Natural killer cell treated with Interleukin-12 subunit alpha and Interleukin-12 subunit beta and Interleukin-15 and Interleukin-18, amount 100 ng/mL, for 72 hours (primary cell): ENCODE measurements at regions not wholly inside any gene's neighbourhood (a gene's known extent, or its start where the extent isn't known, plus 50 kb on each side); places are given as distances from the start of the nearest gene placed in this dataset.
"Not testable (repeated sequence)": the region's sequence is repeated elsewhere in the genome, so short reads cannot be mapped to it uniquely, and the experiment has no call there.

Source experiments
- ATAC-seq, 2 donors: fragments of 150-1000 bp; cut with Tn5 transposase in 1 of 2; sonication (Bioruptor Pico), chemical (Tn5 transposase) in 1 of 2; 2 replicates each; pipeline ENCODE4 v1.10.0; 2021
- DNase-seq: peaks from one replicate; pipeline ENCODE4 v3.0.0; 2022; ENCODE audit warnings: low spot score
- H3K27ac Mint-ChIP-seq, 2 donors: 1 replicate in 1 of 2; 2 replicates in 1 of 2; pipeline ENCODE4 v1.8.0; 2022; ENCODE audit warnings: mixed read lengths in 2 of 2, mild to moderate bottlenecking in 1 of 2, moderate library complexity in 1 of 2
- H3K27me3 Mint-ChIP-seq, 2 donors: 1 replicate in 1 of 2; 2 replicates in 1 of 2; pipeline ENCODE4 v1.8.0; 2022; ENCODE audit warnings: mixed read lengths in 2 of 2
- H3K36me3 Mint-ChIP-seq: one replicate; pipeline ENCODE4 v1.8.0; 2022; ENCODE audit warnings: mixed read lengths
- H3K4me1 Mint-ChIP-seq, 2 donors: 1 replicate in 1 of 2; 2 replicates in 1 of 2; pipeline ENCODE4 v1.8.0; 2022; ENCODE audit warnings: low read depth in 2 of 2, mixed read lengths in 2 of 2, mild to moderate bottlenecking in 1 of 2
- H3K4me3 Mint-ChIP-seq: one replicate; pipeline ENCODE4 v1.8.0; 2022; ENCODE audit warnings: mixed read lengths
- H3K9me3 Mint-ChIP-seq: 2 replicates; pipeline ENCODE4 v1.8.0; 2022; ENCODE audit warnings: mixed read lengths

DNA sequence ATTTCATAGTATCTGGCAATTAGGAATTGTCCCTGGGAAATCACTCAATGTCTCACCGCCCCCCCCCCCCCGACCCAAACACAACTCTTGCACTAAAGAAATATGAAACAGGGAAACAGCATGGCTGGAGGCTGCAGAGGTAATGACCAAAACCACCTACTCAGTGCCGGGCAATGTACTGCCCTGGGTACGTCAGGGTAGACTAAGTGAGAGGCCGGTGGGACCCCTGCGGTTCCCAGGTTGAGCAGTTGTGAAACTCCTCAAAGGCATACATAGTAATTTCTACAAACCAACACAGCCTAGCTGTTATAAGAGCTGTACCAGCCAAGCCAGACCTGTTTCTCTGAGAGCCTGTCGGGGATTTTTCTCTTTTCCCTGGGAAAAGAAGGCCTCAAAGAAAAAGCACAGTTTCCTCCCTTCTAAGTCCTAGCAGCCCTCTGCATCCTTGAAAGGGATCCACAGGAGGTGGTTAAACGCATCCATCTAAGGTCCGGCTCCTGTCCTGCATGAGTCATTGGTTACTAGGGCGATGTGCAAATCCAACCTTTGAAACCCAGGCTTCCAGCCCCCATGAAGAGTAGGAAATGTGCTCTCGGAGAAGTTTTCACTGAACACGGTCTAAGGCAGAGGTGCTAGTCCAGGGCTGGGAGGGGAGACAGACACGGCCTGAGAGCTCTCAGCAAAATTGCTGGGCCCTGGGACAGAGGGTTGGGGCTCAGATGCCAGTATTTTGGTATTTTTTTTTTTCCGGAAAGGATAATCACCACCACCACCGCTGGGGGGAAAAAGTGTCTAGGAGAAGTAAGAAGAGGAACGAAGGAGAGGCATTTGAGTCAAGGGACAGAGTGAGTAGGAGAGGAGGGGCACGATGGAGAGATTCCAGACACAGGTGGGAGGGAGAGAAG lies 172.8 kb downstream of the ATP6V0E2 start:
- not testable (repeated sequence) for H3K4me3 Mint-ChIP-seq
- peak in 1 of 2 donors; percentile 53 for ATAC-seq

DNA sequence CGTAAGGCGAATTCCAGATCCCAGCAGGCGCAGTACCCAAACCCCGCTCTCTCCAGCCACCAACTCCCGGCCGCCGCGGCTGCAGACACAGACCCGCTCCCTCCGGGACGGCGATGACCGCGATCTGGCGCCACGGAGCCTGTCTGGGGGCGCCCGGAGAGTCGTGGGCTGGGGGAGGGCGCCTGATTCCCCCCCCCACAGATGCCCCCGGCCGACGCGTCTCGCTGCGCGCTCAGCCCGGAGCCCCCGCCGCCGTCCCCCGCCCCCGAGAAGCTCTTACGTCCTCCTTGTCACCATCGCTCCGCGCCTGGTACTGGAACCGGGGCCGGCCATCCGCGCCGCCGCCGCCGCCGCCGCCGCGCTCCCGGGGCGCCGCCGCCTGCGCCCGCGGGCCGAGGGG lies 173.6 kb downstream of the ATP6V0E2 start:
- H3K9me3 Mint-ChIP-seq, H3K27ac Mint-ChIP-seq, DNase-seq, H3K4me1 Mint-ChIP-seq, H3K36me3 Mint-ChIP-seq, H3K4me3 Mint-ChIP-seq: not testable (repeated sequence)
- peak in 1 of 2 donors; percentile 8 for ATAC-seq
- H3K27me3 Mint-ChIP-seq: peaks cover 15 to 23% of the 10 kb centered on the region in 2 donors

More for the DNA sequence above, 172.8 kb downstream of the ATP6V0E2 start:
- H3K27ac Mint-ChIP-seq, DNase-seq, H3K4me1 Mint-ChIP-seq, H3K9me3 Mint-ChIP-seq, H3K36me3 Mint-ChIP-seq: not testable (repeated sequence)
- peaks cover 15 to 23% of the 10 kb centered on the region in 2 donors for H3K27me3 Mint-ChIP-seq

DNA sequence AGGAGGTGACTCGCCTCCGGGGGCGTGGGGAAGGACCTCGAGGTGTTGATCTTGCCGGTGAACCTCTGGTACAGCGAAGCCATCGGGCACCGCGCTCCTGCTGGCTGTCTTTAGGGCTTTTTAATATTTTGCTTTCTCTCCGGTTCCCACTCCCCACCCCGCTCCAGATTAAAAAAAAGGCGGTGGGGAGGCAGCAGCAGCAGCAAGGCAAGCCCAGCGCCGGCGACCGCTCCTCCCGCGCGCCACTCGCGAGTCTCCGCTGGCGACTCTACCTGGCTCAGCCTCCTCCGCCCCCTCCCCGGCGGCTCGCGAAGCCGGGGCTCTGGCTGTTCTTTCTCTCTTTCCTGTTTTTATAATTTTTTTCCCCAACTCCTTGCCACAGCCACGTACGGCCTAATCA lies 174.0 kb downstream of the ATP6V0E2 start:
- H3K36me3 Mint-ChIP-seq, H3K27ac Mint-ChIP-seq, H3K4me1 Mint-ChIP-seq, ATAC-seq, H3K9me3 Mint-ChIP-seq, DNase-seq: not testable (repeated sequence)
- Mint-ChIP-seq H3K4me3 (peak overlapping the region; percentile 32), H3K27me3 (peaks cover 15 to 23% of the 10 kb centered on the region in 2 donors)

DNA sequence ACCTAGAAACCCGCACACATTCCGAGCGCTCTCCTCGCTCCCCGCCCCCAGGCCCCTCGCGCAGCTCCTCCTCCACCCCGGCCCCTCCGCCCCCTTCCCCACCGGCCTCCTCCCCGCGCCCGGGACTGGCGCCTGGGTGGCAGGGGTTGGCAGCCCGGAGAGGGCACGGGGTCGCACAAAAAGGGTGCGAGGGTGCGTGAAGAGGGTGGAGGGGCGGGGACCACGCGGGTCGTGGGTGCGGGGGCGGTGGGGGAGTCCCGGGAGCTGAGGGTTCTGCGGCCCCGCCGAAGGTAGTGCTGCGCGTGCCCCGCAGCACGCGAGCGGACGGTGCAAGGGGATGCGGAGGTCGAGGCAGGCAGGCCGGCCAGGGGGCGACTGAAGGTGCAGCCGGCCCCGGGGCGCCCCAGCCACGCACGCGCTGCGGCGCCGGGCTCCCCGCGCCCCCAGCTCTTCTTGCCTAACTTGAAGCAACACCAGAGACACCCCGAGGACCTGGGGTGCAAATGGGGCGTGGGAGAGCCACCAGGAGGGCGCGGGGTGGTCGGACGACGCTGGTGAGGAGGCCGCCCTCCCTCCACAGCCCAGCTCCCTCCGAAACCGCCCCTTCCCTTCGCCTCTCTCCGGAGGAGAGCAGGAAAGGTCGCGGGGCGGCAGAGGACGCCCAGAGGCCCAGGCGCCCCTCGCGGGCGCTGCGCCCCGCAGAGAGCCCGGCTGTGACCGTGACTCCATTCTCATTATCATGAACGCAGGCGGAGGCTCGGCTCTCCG lies 174.7 kb downstream of the ATP6V0E2 start:
- peaks cover 16 to 22% of the 10 kb centered on the region in 2 donors for H3K27me3 Mint-ChIP-seq
- H3K36me3 Mint-ChIP-seq, H3K27ac Mint-ChIP-seq, H3K4me3 Mint-ChIP-seq, DNase-seq, H3K9me3 Mint-ChIP-seq, H3K4me1 Mint-ChIP-seq: not testable (repeated sequence)
- peak; percentile 15 to 59 for ATAC-seq

DNA sequence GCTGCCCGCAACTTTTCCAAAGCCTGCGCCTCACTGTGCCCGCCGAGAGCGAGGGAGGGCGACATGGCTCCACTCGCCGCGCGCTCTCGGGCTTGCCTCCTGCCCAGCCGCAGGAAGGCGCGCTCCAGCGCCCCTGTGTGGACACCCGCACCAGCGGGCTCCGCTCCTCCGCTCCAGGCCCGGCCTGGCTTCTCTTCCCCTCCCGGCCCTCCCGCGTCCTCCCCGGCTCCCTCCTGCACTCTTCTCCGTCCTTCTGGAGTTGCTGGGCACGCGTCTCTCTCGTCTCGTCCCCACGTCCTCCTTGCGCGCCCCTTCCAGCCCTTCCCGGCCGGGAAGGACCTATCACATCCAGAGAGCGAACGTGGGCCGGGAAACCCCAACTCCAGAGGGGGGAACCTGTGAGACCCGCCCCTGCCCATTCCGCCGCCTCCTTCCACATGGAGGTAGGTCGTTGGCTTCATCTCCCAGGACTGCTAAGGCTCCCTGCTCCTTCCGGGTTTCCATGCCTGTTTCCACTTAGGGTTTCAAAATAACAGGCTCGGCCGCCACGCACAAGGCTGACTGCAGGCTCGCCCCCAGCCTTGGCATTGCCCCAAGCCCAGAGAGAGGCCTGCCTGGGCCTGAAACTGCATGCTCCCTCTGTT lies 175.4 kb downstream of the ATP6V0E2 start:
- peaks cover 17 to 23% of the 10 kb centered on the region in 2 donors for H3K27me3 Mint-ChIP-seq
- H3K4me3 Mint-ChIP-seq: peak overlapping the region; percentile 44
- not testable (repeated sequence) for H3K9me3 Mint-ChIP-seq, H3K36me3 Mint-ChIP-seq, H3K4me1 Mint-ChIP-seq, DNase-seq, H3K27ac Mint-ChIP-seq
- peak; percentile 57 to 83 for ATAC-seq

DNA sequence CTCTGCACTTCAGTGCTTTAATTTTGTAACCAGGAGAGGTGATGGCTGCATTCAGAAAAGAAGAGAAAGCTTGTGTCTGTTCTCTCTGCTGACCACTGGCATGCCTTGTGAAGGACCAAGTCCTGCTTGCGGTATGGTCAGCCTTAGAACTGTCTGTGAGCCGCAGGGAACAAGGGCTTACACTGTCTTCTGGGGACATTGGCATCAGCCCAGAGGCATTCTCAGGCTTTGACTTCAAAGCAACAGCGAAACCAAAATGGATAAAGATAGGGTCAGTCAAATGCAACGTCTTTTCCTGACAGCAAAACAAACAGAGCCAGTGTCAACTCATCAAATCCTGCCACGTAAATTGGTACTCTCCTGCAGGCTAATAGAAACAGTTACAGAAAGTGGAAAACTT lies 179.6 kb downstream of the ATP6V0E2 start:
- peaks cover 14 to 32% of the 10 kb centered on the region in 2 donors for H3K27me3 Mint-ChIP-seq
- not testable (repeated sequence) for DNase-seq, H3K4me1 Mint-ChIP-seq, H3K36me3 Mint-ChIP-seq, ATAC-seq, H3K9me3 Mint-ChIP-seq, H3K27ac Mint-ChIP-seq, H3K4me3 Mint-ChIP-seq

DNA sequence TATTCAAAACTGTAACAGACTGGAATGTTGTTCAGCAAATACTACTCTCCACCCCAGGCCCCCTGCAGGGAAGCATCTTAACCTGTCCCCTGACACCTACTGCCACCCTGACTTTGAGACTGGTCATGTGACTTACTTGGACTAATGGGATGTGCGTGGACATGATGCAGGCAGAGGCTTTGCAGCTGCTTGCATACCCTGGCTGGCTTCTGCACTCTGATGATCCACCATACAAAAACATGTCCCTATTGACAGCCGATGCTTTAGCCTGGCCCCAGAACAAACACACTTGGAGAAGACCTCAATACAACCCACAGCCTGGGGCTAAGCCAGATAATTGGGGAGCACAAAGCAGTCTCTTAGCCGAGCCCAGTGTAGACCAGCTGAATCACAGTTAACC lies 180.5 kb downstream of the ATP6V0E2 start:
- not testable (repeated sequence) for H3K27ac Mint-ChIP-seq

DNA sequence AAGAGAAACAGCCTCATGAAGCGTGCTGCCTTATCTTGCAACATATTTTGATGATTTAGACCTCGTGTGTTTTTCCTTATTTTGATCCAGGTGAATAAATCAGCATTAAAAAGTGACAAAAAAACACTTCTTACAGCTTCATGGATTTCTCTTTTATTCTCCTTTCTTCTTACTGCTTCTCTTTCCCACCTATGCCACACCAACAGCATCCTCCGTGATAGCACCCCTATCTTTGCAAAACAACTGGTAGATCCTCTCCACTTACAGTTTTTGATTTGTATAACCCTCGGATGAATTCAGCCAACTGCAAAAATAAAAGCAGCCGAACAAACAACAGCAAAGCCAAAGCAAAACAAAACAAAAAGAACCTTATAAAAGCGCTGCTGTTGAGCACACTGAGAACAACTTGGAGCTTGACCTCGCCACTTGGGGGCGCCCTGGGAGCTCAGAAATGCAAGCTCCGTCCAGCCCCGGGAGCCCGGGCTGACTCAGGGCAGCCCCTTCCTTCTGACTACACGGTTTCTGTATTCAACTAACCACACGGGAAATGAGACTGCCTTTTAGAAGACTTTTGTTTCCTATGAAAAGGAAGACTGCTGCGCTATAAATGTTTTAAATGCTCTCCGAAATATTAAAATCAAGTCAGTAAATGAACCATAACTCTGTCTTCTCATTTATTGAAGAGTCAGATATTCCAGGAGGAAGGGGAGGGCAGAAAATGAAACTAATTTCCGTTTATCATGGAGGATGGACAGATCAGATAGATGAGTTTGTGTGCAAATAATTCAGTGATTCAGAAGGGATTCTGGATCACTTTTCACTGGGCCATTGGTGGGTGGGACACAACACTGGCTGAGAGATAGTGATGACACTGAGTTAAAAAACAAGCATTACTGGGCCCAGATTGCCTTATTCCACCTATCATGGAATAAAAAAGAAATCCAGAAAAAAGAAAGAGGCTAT lies 186.8 kb downstream of the ATP6V0E2 start:
- H3K9me3 Mint-ChIP-seq, H3K27ac Mint-ChIP-seq, H3K4me1 Mint-ChIP-seq, H3K4me3 Mint-ChIP-seq, H3K27me3 Mint-ChIP-seq, H3K36me3 Mint-ChIP-seq: not testable (repeated sequence)
- DNase-seq (peak; percentile 88), ATAC-seq (peak; percentile 97 to 98)

More for the DNA sequence above, 180.5 kb downstream of the ATP6V0E2 start:
- H3K9me3 Mint-ChIP-seq, H3K4me3 Mint-ChIP-seq, ATAC-seq, H3K4me1 Mint-ChIP-seq, DNase-seq, H3K36me3 Mint-ChIP-seq: not testable (repeated sequence)
- H3K27me3 Mint-ChIP-seq: peaks cover 12 to 29% of the 10 kb centered on the region in 2 donors

DNA sequence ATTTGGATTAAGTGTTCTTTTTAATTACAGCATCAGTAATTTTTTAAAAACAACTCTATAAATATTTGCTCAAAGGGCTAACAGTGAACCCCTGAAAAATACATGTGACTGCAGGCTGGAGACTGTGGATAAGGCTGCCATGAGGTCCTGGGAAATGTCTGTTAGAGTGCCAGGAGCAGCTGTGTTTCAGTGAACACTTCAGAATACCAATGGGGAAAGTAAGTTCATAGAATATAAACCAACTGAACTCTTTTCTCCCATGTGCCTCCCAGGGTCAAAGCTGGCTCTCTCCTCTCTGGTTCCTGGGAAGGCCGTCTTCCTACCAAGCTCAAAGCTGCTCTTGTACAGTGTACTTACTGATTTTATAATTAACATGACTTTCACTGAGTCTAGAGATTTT lies 189.4 kb downstream of the ATP6V0E2 start:
- H3K27me3 Mint-ChIP-seq, H3K27ac Mint-ChIP-seq, ATAC-seq, H3K9me3 Mint-ChIP-seq, H3K36me3 Mint-ChIP-seq, DNase-seq, H3K4me1 Mint-ChIP-seq, H3K4me3 Mint-ChIP-seq: not testable (repeated sequence)

DNA sequence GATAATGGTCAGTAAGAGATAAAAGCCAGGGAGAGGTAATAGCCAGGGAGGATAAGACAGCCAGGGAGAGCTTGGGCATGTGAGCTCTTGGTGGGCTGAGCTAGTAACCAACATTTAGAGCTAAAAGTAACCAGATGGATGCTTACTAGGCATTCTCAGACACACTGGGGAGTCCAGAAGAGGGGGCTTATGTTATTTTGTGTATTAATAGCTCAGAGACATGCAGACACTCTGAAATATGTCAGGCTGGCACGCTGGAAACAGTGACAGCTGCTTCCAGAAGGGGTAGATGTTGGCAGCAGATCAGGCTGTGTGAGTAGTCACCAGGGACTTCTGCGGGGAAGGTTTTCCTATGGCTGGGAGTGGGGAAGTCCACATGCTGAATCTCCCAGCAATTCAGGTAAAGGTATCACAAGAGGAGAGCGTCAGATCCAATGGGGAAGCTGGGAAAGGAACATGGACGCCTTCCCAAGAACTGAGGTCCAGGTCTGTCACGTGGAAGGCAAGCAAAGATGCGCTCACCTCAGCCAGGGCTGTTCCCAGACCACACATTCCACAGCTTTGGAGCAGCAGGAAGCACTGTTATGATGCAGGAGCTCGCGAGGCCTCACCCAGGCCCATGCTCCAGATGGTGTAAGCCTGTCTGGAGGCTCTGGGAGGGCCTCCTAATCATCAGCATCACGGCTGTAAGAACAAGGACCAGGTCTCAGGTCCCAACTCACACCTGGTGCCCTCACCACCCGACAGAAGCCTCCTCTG lies 196.0 kb downstream of the ATP6V0E2 start:
- H3K27ac Mint-ChIP-seq, H3K4me1 Mint-ChIP-seq, DNase-seq, ATAC-seq, H3K36me3 Mint-ChIP-seq, H3K27me3 Mint-ChIP-seq, H3K4me3 Mint-ChIP-seq, H3K9me3 Mint-ChIP-seq: not testable (repeated sequence)

DNA sequence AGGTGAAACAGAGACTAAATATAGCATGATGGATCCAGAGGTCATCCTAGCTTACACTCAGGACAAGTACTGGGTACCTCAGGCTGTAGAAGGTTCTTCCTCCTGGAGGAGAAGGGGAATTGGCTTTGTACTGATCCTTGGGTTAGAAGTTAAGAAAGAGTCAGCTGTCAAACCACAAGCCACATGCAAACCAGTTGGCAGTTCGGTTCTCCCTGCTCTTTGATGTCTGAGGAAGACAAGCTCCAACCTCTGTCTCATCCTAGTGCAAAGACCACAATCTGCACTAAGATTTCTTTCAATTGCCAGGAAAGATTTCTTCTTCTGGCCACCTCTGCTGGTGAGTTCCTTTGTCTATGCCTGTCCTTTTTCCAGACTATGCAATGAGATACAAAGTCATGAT lies 203.8 kb downstream of the ATP6V0E2 start:
- not testable (repeated sequence) for H3K27me3 Mint-ChIP-seq, H3K9me3 Mint-ChIP-seq, H3K4me3 Mint-ChIP-seq, DNase-seq, H3K36me3 Mint-ChIP-seq, H3K4me1 Mint-ChIP-seq, H3K27ac Mint-ChIP-seq, ATAC-seq

DNA sequence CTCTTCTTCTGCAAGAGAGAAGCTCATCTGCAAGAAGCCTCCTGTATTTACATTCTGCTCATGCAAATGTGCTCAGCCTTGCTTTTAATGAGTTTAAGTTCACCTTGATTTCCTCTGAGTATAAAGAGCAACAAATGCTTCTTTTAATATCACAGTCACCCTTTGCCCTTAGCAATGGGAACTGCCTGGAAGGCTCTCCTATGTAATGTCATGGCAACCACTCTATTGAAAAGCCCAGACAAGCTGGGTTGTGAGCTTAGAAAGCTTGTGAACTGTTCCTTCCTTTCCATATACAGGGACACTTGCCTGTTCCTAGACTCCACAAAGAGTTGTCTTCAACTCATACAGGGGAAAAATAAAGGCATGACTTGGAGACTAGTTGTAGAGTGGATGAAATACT lies 208.1 kb downstream of the ATP6V0E2 start:
- H3K9me3 Mint-ChIP-seq, H3K27ac Mint-ChIP-seq, H3K4me1 Mint-ChIP-seq, DNase-seq, H3K36me3 Mint-ChIP-seq, ATAC-seq, H3K4me3 Mint-ChIP-seq: not testable (repeated sequence)
- peaks cover 15 to 23% of the 10 kb centered on the region in 2 donors for H3K27me3 Mint-ChIP-seq
